Heart left ventricle (tissue), 13 donors: ENCODE measurements at regions not wholly inside any gene's neighbourhood (a gene's known extent, or its start where the extent isn't known, plus 50 kb on each side); places are given as distances from the start of the nearest gene placed in this dataset.

ENCODE experiments used
- CTCF ChIP-seq, 12 donors: fragments of 200-600 bp; sonication (generic) in 4 of 12; IDR thresholded peaks; one replicate each; pipeline versions ENCODE4 v1.5.0 to v1.8.0; 2018 to 2022; ENCODE audit warnings: antibody characterized with exemption in 12 of 12, mild to moderate bottlenecking in 5 of 12
- POLR2A ChIP-seq, 2 donors: fragments of 450-650 bp; IDR thresholded peaks; one replicate each; pipeline ENCODE4 v1.6.1; 2017; ENCODE audit warnings: antibody characterized with exemption in 2 of 2, mild to moderate bottlenecking in 2 of 2, moderate library complexity in 2 of 2
- donor health status: ischemic (EF 13 %, LVEDD 7.1; RV severe dilation, severe dysfunction).
- donor health status: DM: no; HTN: yes; CAD: no.
- donor health status: DM: no; HTN: no; CAD: no.
- donor health status: ischemic (EF 25% LVEDD 6.9; RV normal size, moderate dysfunction).
- donor health status: ischemic (EF 25% LVEDD 5.7; RV mildly dilated, moderate dysfunction).
- donor health status: ischemic (EF 35%, LVEDD 5.7; RV mildly dilated, moderate dysfunction).
- donor health status: nonischemic (EF 11% LVEDD 7.7; RV severe dilation, severe dysfunction).
- donor health status: DM: yes; HTN: yes; CAD: no.
- donor health status: PGD.
- donor health status: ischemic (EF 29% LVEDD 5.4; RV normal size, mild dysfunction).
- donor health status: nonischemic (EF 23%, LVEDD 6.1; RV moderate dilation, normal function).

DNA sequence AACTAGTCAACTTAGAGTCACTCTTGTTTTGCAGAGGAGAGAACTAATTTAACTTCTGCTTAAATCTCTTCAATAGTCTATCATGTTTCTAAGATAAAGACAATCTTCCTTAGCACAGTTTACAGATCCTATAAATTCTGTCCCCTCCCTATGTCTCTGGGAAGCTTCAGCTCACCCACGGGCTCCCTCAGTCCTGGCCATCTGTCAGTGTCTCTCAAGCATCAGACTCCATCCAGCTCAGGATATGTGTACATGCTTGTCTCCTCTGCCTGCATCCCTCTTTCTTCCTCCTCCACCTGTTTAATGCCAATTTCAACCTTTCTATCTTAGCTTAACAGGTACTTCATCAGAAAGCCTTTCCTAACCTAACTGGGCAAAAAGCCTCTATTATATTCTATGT is 177.1 kb upstream of the PTER start:
- TF ChIP-seq CTCF (IDR thresholded peaks at IDR 0.05) (no peak), POLR2A (IDR thresholded peaks at IDR 0.05) (no peak)
